AG09309 (cell line): ENCODE measurements at regions not wholly inside any gene's neighbourhood (a gene's known extent, or its start where the extent isn't known, plus 50 kb on each side); places are given as distances from the start of the nearest gene placed in this dataset.

Experiments
- DNase-seq: peaks from one replicate; pipeline ENCODE4 v3.0.0-alpha.2; 2010; ENCODE audit warnings: low read depth
- H3K4me3 ChIP-seq: 2 replicates; pipeline ENCODE4 v1.5.1; 2011; ENCODE audit warnings: mild to moderate bottlenecking, low read depth, low read length, moderate library complexity; ENCODE audit not compliant: control insufficient read depth
- CTCF ChIP-seq: IDR thresholded peaks from 2 replicates; pipeline ENCODE4 v1.5.1; 2011; ENCODE audit warnings: mild to moderate bottlenecking, low read depth, low read length, inconsistent platforms; ENCODE audit not compliant: insufficient read depth, control insufficient read depth; ENCODE audit errors: missing control alignments

GRCh38 chr5:164680216-164680615 is 1174.8 kb downstream of the MAT2B start:
- no peak for DNase-seq
- no peak for TF ChIP-seq CTCF
- no peak overlapping the region for H3K4me3 ChIP-seq

GRCh38 chr5:164680812-164681520 is 1175.5 kb downstream of the MAT2B start:
- no peak for TF ChIP-seq CTCF
- H3K4me3 ChIP-seq = no peak overlapping the region
- no peak for DNase-seq

- DNase-seq = no peak
- H3K4me3 ChIP-seq = no peak overlapping the region
- no peak for TF ChIP-seq CTCF
Measured at GRCh38 chr5:164687391-164687790, 1182.0 kb downstream of the MAT2B start.

GRCh38 chr5:164688437-164688836 is 1183.0 kb downstream of the MAT2B start:
- no peak for DNase-seq
- no peak for TF ChIP-seq CTCF

GRCh38 chr5:164708831-164709230 is 1203.4 kb downstream of the MAT2B start:
- no peak for DNase-seq
- TF ChIP-seq CTCF = no peak
- no peak overlapping the region for H3K4me3 ChIP-seq

More at GRCh38 chr5:164688437-164688836, 1183.0 kb downstream of the MAT2B start:
- H3K4me3 ChIP-seq = no peak overlapping the region

- no peak for TF ChIP-seq CTCF
- no peak for DNase-seq
- no peak overlapping the region for H3K4me3 ChIP-seq
Measured at GRCh38 chr5:164713682-164714081, 1208.3 kb downstream of the MAT2B start.

- DNase-seq = no peak
- no peak for TF ChIP-seq CTCF
Measured at GRCh38 chr5:164721116-164721515, 1215.7 kb downstream of the MAT2B start.

More at GRCh38 chr5:164721116-164721515, 1215.7 kb downstream of the MAT2B start:
- H3K4me3 ChIP-seq = no peak overlapping the region
